ENCODE measurements at regions not wholly inside any gene's neighbourhood (a gene's known extent, or its start where the extent isn't known, plus 50 kb on each side); places are given as distances from the start of the nearest gene placed in this dataset.

DNA sequence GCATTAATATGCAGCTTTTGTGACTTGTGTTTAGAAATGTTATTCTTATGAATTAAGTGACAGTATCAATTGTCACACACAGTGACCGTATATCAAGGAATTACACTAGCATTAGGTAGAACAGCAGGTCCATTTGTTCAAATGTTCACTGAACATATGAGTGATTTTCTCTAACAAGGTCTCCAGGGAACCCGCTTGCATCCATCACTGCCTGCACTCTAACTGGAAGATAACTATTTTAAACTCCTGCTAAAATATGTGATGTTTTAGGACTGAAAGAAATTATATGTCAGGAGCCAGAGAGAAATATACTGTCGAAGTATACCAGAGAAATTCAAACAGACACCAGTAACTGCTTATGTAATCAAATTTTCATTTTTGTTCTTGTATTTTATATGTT is 1395.7 kb downstream of the PCDH18 start:
- TF ChIP-seq, protein P1, sequence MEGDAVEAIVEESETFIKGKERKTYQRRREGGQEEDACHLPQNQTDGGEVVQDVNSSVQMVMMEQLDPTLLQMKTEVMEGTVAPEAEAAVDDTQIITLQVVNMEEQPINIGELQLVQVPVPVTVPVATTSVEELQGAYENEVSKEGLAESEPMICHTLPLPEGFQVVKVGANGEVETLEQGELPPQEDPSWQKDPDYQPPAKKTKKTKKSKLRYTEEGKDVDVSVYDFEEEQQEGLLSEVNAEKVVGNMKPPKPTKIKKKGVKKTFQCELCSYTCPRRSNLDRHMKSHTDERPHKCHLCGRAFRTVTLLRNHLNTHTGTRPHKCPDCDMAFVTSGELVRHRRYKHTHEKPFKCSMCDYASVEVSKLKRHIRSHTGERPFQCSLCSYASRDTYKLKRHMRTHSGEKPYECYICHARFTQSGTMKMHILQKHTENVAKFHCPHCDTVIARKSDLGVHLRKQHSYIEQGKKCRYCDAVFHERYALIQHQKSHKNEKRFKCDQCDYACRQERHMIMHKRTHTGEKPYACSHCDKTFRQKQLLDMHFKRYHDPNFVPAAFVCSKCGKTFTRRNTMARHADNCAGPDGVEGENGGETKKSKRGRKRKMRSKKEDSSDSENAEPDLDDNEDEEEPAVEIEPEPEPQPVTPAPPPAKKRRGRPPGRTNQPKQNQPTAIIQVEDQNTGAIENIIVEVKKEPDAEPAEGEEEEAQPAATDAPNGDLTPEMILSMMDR (IDR thresholded peaks at IDR 0.05; ENCODE audit: low read depth, low read length, poor library complexity, severe bottlenecking): no peak
- TF ChIP-seq EZH2phosphoT487 (IDR thresholded peaks at IDR 0.05; ENCODE audit: borderline replicate concordance, low read length): no peak
